CD8-positive, alpha-beta memory T cell (primary cell): ENCODE measurements at regions not wholly inside any gene's neighbourhood (a gene's known extent, or its start where the extent isn't known, plus 50 kb on each side); places are given as distances from the start of the nearest gene placed in this dataset.
"Not testable (repeated sequence)": the region's sequence is repeated elsewhere in the genome, so short reads cannot be mapped to it uniquely, and the experiment has no call there.

Experiments
- CTCF ChIA-PET: fragments of 350-600 bp; sonication (Branson Sonifier 250); formaldehyde crosslinking; loops from one replicate; lab custom pipeline; 2021; ENCODE audit warnings: antibody characterized with exemption; lab: Charles Lee
- POLR2A ChIA-PET: fragments of 350-600 bp; sonication (Branson Sonifier 250); formaldehyde crosslinking; loops from one replicate; lab custom pipeline; 2021; ENCODE audit warnings: antibody characterized with exemption; lab: Charles Lee
- DNase-seq, 5 donors: peaks; one replicate each; pipeline versions ENCODE4 v3.0.0 to v3.0.0-alpha.2; 2020 to 2022; ENCODE audit warnings: mixed read lengths in 1 of 5
- H3K27ac ChIP-seq: one replicate; pipeline ENCODE4 v1.7.0; 2013; ENCODE audit warnings: low read depth, mild to moderate bottlenecking, low read length, moderate library complexity
- H3K27me3 ChIP-seq: 2 replicates; pipeline ENCODE4 v1.7.0; 2013; ENCODE audit warnings: low read length, mild to moderate bottlenecking; ENCODE audit not compliant: insufficient read depth, poor library complexity, severe bottlenecking
- H3K36me3 ChIP-seq: 2 replicates; pipeline ENCODE4 v1.7.0; 2013; ENCODE audit warnings: mild to moderate bottlenecking, low read length, moderate library complexity; ENCODE audit not compliant: insufficient read depth
- H3K4me1 ChIP-seq: 2 replicates; pipeline ENCODE4 v1.7.0; 2013; ENCODE audit warnings: mild to moderate bottlenecking, low read length, moderate library complexity; ENCODE audit not compliant: insufficient read depth
- H3K4me3 ChIP-seq: 2 replicates; pipeline ENCODE4 v1.7.0; 2013; ENCODE audit warnings: mild to moderate bottlenecking, low read length
- H3K9me3 ChIP-seq: 2 replicates; pipeline ENCODE4 v1.7.0; 2013; ENCODE audit warnings: mild to moderate bottlenecking, low read length
- H3K27ac Mint-ChIP-seq, 8 donors: one replicate each; pipeline ENCODE4 v1.8.0; 2020 to 2021; ENCODE audit warnings: mixed read lengths in 8 of 8, mild to moderate bottlenecking in 6 of 8, inconsistent platforms in 3 of 8, moderate library complexity in 3 of 8
- H3K27me3 Mint-ChIP-seq, 2 donors: one replicate each; pipeline ENCODE4 v1.8.0; 2020 to 2021; ENCODE audit warnings: mixed read lengths in 2 of 2, mild to moderate bottlenecking in 1 of 2, moderate library complexity in 1 of 2
- H3K36me3 Mint-ChIP-seq, 3 donors: one replicate each; pipeline ENCODE4 v1.8.0; 2020 to 2021; ENCODE audit warnings: mixed read lengths in 3 of 3, inconsistent platforms in 1 of 3, mild to moderate bottlenecking in 1 of 3
- H3K4me1 Mint-ChIP-seq, 3 donors: one replicate each; pipeline ENCODE4 v1.8.0; 2020 to 2021; ENCODE audit warnings: mixed read lengths in 3 of 3, inconsistent platforms in 1 of 3, mild to moderate bottlenecking in 1 of 3
- H3K4me3 Mint-ChIP-seq, 7 donors: one replicate each; pipeline ENCODE4 v1.8.0; 2020 to 2021; ENCODE audit warnings: mixed read lengths in 7 of 7, mild to moderate bottlenecking in 6 of 7, moderate library complexity in 4 of 7, inconsistent platforms in 2 of 7
- H3K9me3 Mint-ChIP-seq, 5 donors: one replicate each; pipeline ENCODE4 v1.8.0; 2020 to 2022; ENCODE audit warnings: mixed read lengths in 5 of 5, mild to moderate bottlenecking in 3 of 5, moderate library complexity in 2 of 5, inconsistent platforms in 1 of 5

DNA sequence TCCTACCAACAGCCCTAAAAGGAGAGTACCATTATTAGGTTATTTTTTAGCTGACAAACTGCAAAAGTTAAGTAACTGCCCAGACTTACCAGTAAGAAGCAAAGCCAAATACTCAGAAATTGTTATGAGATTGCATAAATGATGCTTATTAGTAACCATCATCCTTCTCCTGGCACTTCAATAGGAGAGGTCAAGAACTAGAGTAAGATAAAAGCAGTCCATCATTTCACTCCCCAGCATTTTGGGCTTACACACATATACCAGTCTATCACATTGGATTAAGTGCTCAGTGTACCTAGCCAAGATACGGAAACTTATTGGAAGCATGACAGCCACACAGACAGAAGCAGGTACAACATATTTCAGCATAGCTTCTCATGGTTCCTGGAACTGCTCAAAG is 142.8 kb upstream of the EGR2 start:
- no peak overlapping the region for H3K4me3 ChIP-seq
- Mint-ChIP-seq H3K27me3 (peaks cover 3 to 37% of the 10 kb centered on the region in 2 donors), H3K36me3 (no peaks in the 10 kb centered on the region), H3K9me3 (peaks cover 0 to 3% (median 0%) of the 10 kb centered on the region in 5 donors), H3K27ac (no peak overlapping the region), H3K4me1 (no peaks in the 10 kb centered on the region), H3K4me3 (no peak overlapping the region)
- POLR2A ChIA-PET, result no interaction called here
- no peaks in the 10 kb centered on the region for H3K4me1 ChIP-seq
- no peaks in the 10 kb centered on the region for H3K36me3 ChIP-seq
- H3K27me3 ChIP-seq, result no peaks in the 10 kb centered on the region
- H3K27ac ChIP-seq, result no peak overlapping the region
- H3K9me3 ChIP-seq, result no peaks in the 10 kb centered on the region
- DNase-seq, result no peak
- CTCF ChIA-PET, result interaction anchor here (1.3 kb wide), 1 partner anchor 33 kb away, joined by 3 read pairs; no protein-coding TSS in a partner anchor

DNA sequence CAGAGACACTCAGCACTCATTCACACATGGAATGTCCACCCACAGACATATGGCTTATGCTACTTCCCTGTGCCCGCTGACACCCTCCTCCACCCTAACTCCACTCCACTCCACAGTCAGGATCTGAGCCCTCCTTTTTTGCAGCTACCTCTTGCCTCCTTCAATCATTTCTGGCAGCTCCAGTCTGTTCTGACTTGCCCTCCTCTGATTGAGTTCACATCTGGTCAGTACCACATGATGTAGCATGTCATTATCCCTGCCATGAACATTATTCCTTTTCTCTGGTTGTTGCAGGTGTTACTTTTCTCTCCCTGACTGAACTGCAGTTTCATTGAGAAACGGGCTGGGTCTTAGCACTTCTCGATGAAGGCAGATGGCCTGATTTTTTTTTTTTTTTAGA is 130.1 kb upstream of the EGR2 start:
- DNase-seq, result no peak
- no peaks in the 10 kb centered on the region for H3K4me1 ChIP-seq
- H3K9me3 Mint-ChIP-seq, result no peaks in the 10 kb centered on the region
- no peak overlapping the region for H3K4me3 Mint-ChIP-seq
- H3K27ac Mint-ChIP-seq, result no peak overlapping the region
- H3K27ac ChIP-seq, result no peak overlapping the region
- ChIA-PET POLR2A (no interaction called here), CTCF (no interaction called here)
- peaks cover 1 to 11% of the 10 kb centered on the region in 2 donors for H3K27me3 Mint-ChIP-seq
- no peaks in the 10 kb centered on the region for H3K4me1 Mint-ChIP-seq
- no peaks in the 10 kb centered on the region for H3K27me3 ChIP-seq
- H3K36me3 ChIP-seq, result no peaks in the 10 kb centered on the region
- H3K36me3 Mint-ChIP-seq, result no peaks in the 10 kb centered on the region
- no peak overlapping the region for H3K4me3 ChIP-seq
- H3K9me3 ChIP-seq, result no peaks in the 10 kb centered on the region

DNA sequence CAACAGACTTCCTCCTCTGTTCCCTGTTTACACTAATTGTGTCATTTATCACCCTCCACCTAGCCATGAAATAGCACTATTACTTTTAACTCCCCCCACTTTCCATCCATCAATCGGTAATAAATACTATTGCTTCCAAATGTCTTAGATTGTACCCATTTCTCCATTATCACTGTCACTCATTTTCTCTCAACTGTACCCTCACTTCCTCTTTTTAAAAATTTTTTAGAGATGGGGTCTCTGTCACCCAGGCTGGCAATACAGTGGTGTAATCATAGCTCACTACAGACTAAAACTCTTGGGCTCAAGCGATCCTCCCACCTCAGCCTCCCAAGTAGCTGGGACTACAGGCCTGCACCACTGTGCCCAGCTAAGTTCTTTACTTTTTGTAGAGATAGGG is 123.5 kb upstream of the EGR2 start:
- Histone ChIP-seq H3K27ac (no peak overlapping the region), H3K4me3 (no peak overlapping the region), H3K36me3 (no peaks in the 10 kb centered on the region), H3K9me3 (no peaks in the 10 kb centered on the region), H3K27me3 (no peaks in the 10 kb centered on the region), H3K4me1 (no peaks in the 10 kb centered on the region)
- POLR2A ChIA-PET, result no interaction called here
- peaks cover 0 to 2% (median 0%) of the 10 kb centered on the region in 5 donors for H3K9me3 Mint-ChIP-seq
- H3K27ac Mint-ChIP-seq, result no peak overlapping the region
- no peaks in the 10 kb centered on the region for H3K4me1 Mint-ChIP-seq
- H3K36me3 Mint-ChIP-seq, result peaks cover 0 to 4% (median 0%) of the 10 kb centered on the region in 3 donors
- CTCF ChIA-PET, result no interaction called here
- no peak overlapping the region for H3K4me3 Mint-ChIP-seq
- DNase-seq, result no peak
- peaks cover 0 to 16% of the 10 kb centered on the region in 2 donors for H3K27me3 Mint-ChIP-seq

GRCh38 chr10:62938672-62939071 is 122.5 kb upstream of the EGR2 start:
- ChIA-PET POLR2A (no interaction called here), CTCF (no interaction called here)
- Mint-ChIP-seq H3K27ac (no peak overlapping the region), H3K4me1 (no peaks in the 10 kb centered on the region), H3K4me3 (no peak overlapping the region), H3K9me3 (peaks cover 0 to 2% (median 0%) of the 10 kb centered on the region in 5 donors), H3K27me3 (peaks cover 1 to 19% of the 10 kb centered on the region in 2 donors), H3K36me3 (peaks cover 0 to 4% (median 0%) of the 10 kb centered on the region in 3 donors)
- Histone ChIP-seq H3K36me3 (no peaks in the 10 kb centered on the region), H3K27ac (no peak overlapping the region), H3K4me3 (no peak overlapping the region), H3K27me3 (no peaks in the 10 kb centered on the region), H3K9me3 (no peaks in the 10 kb centered on the region), H3K4me1 (no peaks in the 10 kb centered on the region)
- DNase-seq, result no peak

- no peaks in the 10 kb centered on the region for H3K4me1 ChIP-seq
- no peak overlapping the region for H3K27ac ChIP-seq
- Mint-ChIP-seq H3K9me3 (peaks cover 0 to 2% (median 0%) of the 10 kb centered on the region in 5 donors), H3K4me1 (no peaks in the 10 kb centered on the region), H3K27ac (no peak overlapping the region), H3K27me3 (peaks cover 1 to 25% of the 10 kb centered on the region in 2 donors), H3K36me3 (peaks cover 0 to 4% (median 1%) of the 10 kb centered on the region in 3 donors), H3K4me3 (no peak overlapping the region)
- no peak overlapping the region for H3K4me3 ChIP-seq
- H3K36me3 ChIP-seq, result no peaks in the 10 kb centered on the region
- ChIA-PET POLR2A (no interaction called here), CTCF (no interaction called here)
- no peak for DNase-seq
- H3K27me3 ChIP-seq, result no peaks in the 10 kb centered on the region
- H3K9me3 ChIP-seq, result no peaks in the 10 kb centered on the region
Observed at GRCh38 chr10:62937674-62938073, 121.5 kb upstream of the EGR2 start.

- Mint-ChIP-seq H3K27ac (no peak overlapping the region), H3K4me3 (no peak overlapping the region), H3K4me1 (no peaks in the 10 kb centered on the region), H3K9me3 (peaks cover 0 to 2% (median 0%) of the 10 kb centered on the region in 5 donors), H3K27me3 (peaks cover 1 to 19% of the 10 kb centered on the region in 2 donors), H3K36me3 (peaks cover 0 to 4% (median 1%) of the 10 kb centered on the region in 3 donors)
- no peaks in the 10 kb centered on the region for H3K36me3 ChIP-seq
- no peaks in the 10 kb centered on the region for H3K9me3 ChIP-seq
- no peak overlapping the region for H3K4me3 ChIP-seq
- no peaks in the 10 kb centered on the region for H3K4me1 ChIP-seq
- no peak overlapping the region for H3K27ac ChIP-seq
- CTCF ChIA-PET, result no interaction called here
- POLR2A ChIA-PET, result no interaction called here
- no peaks in the 10 kb centered on the region for H3K27me3 ChIP-seq
- DNase-seq, result no peak
Observed at GRCh38 chr10:62935022-62935421, 118.9 kb upstream of the EGR2 start.

- Histone ChIP-seq H3K27me3 (no peaks in the 10 kb centered on the region), H3K4me3 (no peak overlapping the region), H3K36me3 (no peaks in the 10 kb centered on the region), H3K4me1 (no peaks in the 10 kb centered on the region), H3K27ac (no peak overlapping the region), H3K9me3 (no peaks in the 10 kb centered on the region)
- Mint-ChIP-seq H3K4me1 (no peaks in the 10 kb centered on the region), H3K9me3 (peaks cover 0 to 2% (median 0%) of the 10 kb centered on the region in 5 donors), H3K27ac (no peak overlapping the region), H3K36me3 (peaks cover 0 to 4% (median 1%) of the 10 kb centered on the region in 3 donors), H3K4me3 (no peak overlapping the region), H3K27me3 (peaks cover 2 to 19% of the 10 kb centered on the region in 2 donors)
- ChIA-PET POLR2A (no interaction called here), CTCF (no interaction called here)
- DNase-seq, result no peak
Observed at GRCh38 chr10:62934258-62934657, 118.1 kb upstream of the EGR2 start.

- H3K36me3 Mint-ChIP-seq, H3K27ac ChIP-seq, H3K4me3 Mint-ChIP-seq, H3K4me1 Mint-ChIP-seq, DNase-seq, H3K27ac Mint-ChIP-seq, H3K4me1 ChIP-seq, H3K36me3 ChIP-seq, POLR2A ChIA-PET, H3K9me3 ChIP-seq, CTCF ChIA-PET, H3K27me3 ChIP-seq, H3K9me3 Mint-ChIP-seq, H3K4me3 ChIP-seq: not testable (repeated sequence)
- peaks cover 3 to 13% of the 10 kb centered on the region in 2 donors for H3K27me3 Mint-ChIP-seq
Observed at GRCh38 chr10:62928763-62929162, 112.6 kb upstream of the EGR2 start.

DNA sequence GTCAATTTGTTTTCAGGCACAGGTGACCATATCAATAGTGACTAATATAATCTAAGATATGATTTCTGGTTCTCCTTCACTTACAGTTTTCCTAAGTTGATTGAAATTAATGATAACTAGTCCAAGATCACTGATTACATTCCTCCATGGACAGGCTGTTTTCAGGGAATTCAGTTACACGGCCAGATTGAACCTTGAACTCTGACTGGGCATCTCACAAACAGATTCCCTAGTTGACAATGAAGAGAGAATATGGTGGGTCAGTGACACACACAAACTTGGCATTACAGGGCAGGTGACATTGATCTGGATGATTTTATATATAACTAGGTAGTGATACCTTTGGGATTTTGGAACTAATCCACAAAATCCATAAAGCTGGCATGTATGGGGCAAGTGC is 110.2 kb upstream of the EGR2 start:
- Histone ChIP-seq H3K36me3 (no peaks in the 10 kb centered on the region), H3K27ac (no peak overlapping the region), H3K4me3 (no peak overlapping the region), H3K9me3 (no peaks in the 10 kb centered on the region), H3K4me1 (no peaks in the 10 kb centered on the region), H3K27me3 (no peaks in the 10 kb centered on the region)
- CTCF ChIA-PET, result no interaction called here
- POLR2A ChIA-PET, result no interaction called here
- H3K27me3 Mint-ChIP-seq, result peaks cover 4 to 15% of the 10 kb centered on the region in 2 donors
- DNase-seq, result no peak
- peaks cover 0 to 2% (median 0%) of the 10 kb centered on the region in 5 donors for H3K9me3 Mint-ChIP-seq
- no peaks in the 10 kb centered on the region for H3K36me3 Mint-ChIP-seq
- H3K27ac Mint-ChIP-seq, result no peak overlapping the region
- H3K4me3 Mint-ChIP-seq, result no peak overlapping the region
- no peaks in the 10 kb centered on the region for H3K4me1 Mint-ChIP-seq
